ENCODE measurements at regions not wholly inside any gene's neighbourhood (a gene's known extent, or its start where the extent isn't known, plus 50 kb on each side); places are given as distances from the start of the nearest gene placed in this dataset.

- intact Hi-C loops (cut with DNase I; ENCODE audit: low total_unique reads) = no loop called here
- peak in 1 of 2 donors; percentile 46 for DNase-seq (ENCODE audit: low spot score in 2 of 2)
- H3K4me3 ChIP-seq (ENCODE audit: low read depth, poor library complexity, severe bottlenecking) = no peak overlapping the region
- 86 to 93% methylated on average over 3 of the region's 3 CpGs for WGBS, 2 donors
- TF ChIP-seq CTCF (IDR thresholded peaks at IDR 0.05) (no peak), POLR2A (IDR thresholded peaks at IDR 0.05) (no peak)
Measured at GRCh38 chr1:4971666-4972065, 317.3 kb downstream of the AJAP1 start.

- intact Hi-C loops (cut with DNase I; ENCODE audit: low total_unique reads) = no loop called here
- H3K4me3 ChIP-seq (ENCODE audit: low read depth, poor library complexity, severe bottlenecking) = no peak overlapping the region
- no peak for DNase-seq (ENCODE audit: low spot score in 2 of 2)
- TF ChIP-seq CTCF (IDR thresholded peaks at IDR 0.05) (no peak), POLR2A (IDR thresholded peaks at IDR 0.05) (no peak)
- WGBS, 2 donors = 51 to 53% methylated on average over 3 of the region's 3 CpGs
Measured at GRCh38 chr1:4970532-4970931, 316.1 kb downstream of the AJAP1 start.

- WGBS, 2 donors = 93 to 98% methylated on average over 4 of the region's 4 CpGs
- DNase-seq (ENCODE audit: low spot score in 2 of 2) = peak in 1 of 2 donors; percentile 75
- H3K4me3 ChIP-seq (ENCODE audit: low read depth, poor library complexity, severe bottlenecking) = no peak overlapping the region
- TF ChIP-seq CTCF (IDR thresholded peaks at IDR 0.05) = no peak
- no peak for TF ChIP-seq POLR2A (IDR thresholded peaks at IDR 0.05)
- intact Hi-C loops (cut with DNase I; ENCODE audit: low total_unique reads) = loop anchor here (5.0 kb wide), 1 partner anchor 638 kb away; no protein-coding TSS in a partner anchor
Measured at GRCh38 chr1:4969556-4970129, 315.2 kb downstream of the AJAP1 start.

DNA sequence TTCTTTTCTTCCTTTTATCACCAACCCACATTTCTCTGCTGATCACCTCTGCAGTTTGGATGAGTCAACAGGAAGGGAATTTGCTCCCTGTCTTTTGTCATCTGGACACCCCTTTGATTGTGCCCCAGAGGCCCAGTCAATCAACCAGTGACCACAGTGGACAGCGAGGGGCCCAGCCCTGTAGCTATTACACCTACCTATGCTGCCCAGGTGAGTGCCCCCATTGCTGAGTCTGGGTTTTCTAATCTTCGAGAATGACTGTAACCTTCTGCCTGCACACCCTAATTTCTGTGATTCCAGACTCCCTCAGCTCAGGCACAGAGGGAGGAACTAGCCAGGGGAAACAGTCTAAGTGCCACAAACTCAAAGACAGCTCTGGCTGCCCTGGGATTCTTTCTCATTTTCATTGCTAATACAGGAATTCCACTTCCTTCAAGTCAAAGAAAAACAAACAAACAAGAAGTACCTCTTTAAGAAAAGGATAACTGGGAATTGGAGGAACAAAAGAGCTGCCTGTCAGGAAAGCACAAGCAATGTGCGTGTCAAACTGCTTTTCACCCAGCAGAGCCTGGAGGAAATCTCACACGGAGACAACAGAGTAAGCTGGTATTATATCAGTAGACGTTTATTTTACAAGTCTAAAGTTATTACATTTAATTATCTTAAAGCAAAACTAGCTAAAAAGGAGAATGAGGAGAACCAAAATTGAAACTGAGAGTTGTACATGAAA lies 311.1 kb downstream of the AJAP1 start:
- no peak for TF ChIP-seq POLR2A (IDR thresholded peaks at IDR 0.05)
- no peak for TF ChIP-seq CTCF (IDR thresholded peaks at IDR 0.05)
- no peak overlapping the region for H3K4me3 ChIP-seq (ENCODE audit: low read depth, poor library complexity, severe bottlenecking)
- 13 to 17% methylated on average over 5 of the region's 5 CpGs for WGBS, 2 donors
- intact Hi-C loops (cut with DNase I; ENCODE audit: low total_unique reads) = loop anchor here (5.0 kb wide), 1 partner anchor 642 kb away; no protein-coding TSS in a partner anchor
- peak in 1 of 2 donors; percentile 14 for DNase-seq (ENCODE audit: low spot score in 2 of 2)

GRCh38 chr1:4964634-4965345 lies 310.4 kb downstream of the AJAP1 start:
- intact Hi-C loops (cut with DNase I; ENCODE audit: low total_unique reads) = loop anchor here (5.0 kb wide), 1 partner anchor 643 kb away; no protein-coding TSS in a partner anchor
- WGBS, 2 donors = 61 to 71% methylated on average over 13 of the region's 13 CpGs
- peak in 1 of 2 donors; percentile 80 for DNase-seq (ENCODE audit: low spot score in 2 of 2)
- H3K4me3 ChIP-seq (ENCODE audit: low read depth, poor library complexity, severe bottlenecking) = no peak overlapping the region
- TF ChIP-seq POLR2A (IDR thresholded peaks at IDR 0.05) = no peak
- TF ChIP-seq CTCF (IDR thresholded peaks at IDR 0.05) = no peak

All from lower leg skin (tissue), 4 donors.